Transverse colon (tissue), 4 donors: ENCODE measurements at regions not wholly inside any gene's neighbourhood (a gene's known extent, or its start where the extent isn't known, plus 50 kb on each side); places are given as distances from the start of the nearest gene placed in this dataset.
"Not testable (repeated sequence)": the region's sequence is repeated elsewhere in the genome, so short reads cannot be mapped to it uniquely, and the experiment has no call there.

ENCODE experiments used
- CTCF ChIP-seq, 5 experiments: fragments of 200-600 bp in 3 of 5; fragments of 450-650 bp in 2 of 5; sonication (generic) in 3 of 5; IDR thresholded peaks; 1 replicate in 2 of 5; 2 replicates in 3 of 5; pipeline ENCODE4 v1.5.1; 2016 to 2017; ENCODE audit warnings: antibody characterized with exemption in 5 of 5, inconsistent platforms in 3 of 5, mild to moderate bottlenecking in 2 of 5, moderate library complexity in 1 of 5
- POLR2A ChIP-seq: fragments of 450-650 bp; IDR thresholded peaks from one replicate; pipeline ENCODE4 v1.6.1; 2016; ENCODE audit warnings: antibody characterized with exemption, mild to moderate bottlenecking, moderate library complexity
- POLR2AphosphoS5 ChIP-seq, 3 donors: sonication (generic); formaldehyde crosslinking; IDR thresholded peaks; one replicate each; pipeline ENCODE4 v1.6.1; 2016; ENCODE audit warnings: antibody characterized with exemption in 3 of 3

- TF ChIP-seq CTCF (IDR thresholded peaks at IDR 0.05); POLR2A; POLR2AphosphoS5 (IDR thresholded peaks at IDR 0.05): not testable (repeated sequence)
Measured at GRCh38 chr14:30413184-30413583, 145.8 kb upstream of the G2E3 start.
